Erythroblast (primary cell): ENCODE measurements at regions not wholly inside any gene's neighbourhood (a gene's known extent, or its start where the extent isn't known, plus 50 kb on each side); places are given as distances from the start of the nearest gene placed in this dataset.

Source experiments
- GATA1 ChIP-seq: IDR thresholded peaks from 2 replicates; pipeline ENCODE4 v1.6.1; 2011; ENCODE audit warnings: low read depth, mild to moderate bottlenecking, control low read depth, low read length, moderate library complexity
- POLR2A ChIP-seq: IDR thresholded peaks from 2 replicates; pipeline ENCODE4 v1.6.1; 2011; ENCODE audit warnings: mild to moderate bottlenecking, low read length

GRCh38 chr13:83620530-83621220 is 261.6 kb downstream of the SLITRK1 start:
- TF ChIP-seq POLR2A: no peak
- TF ChIP-seq GATA1: no peak
